ENCODE measurements at regions not wholly inside any gene's neighbourhood (a gene's known extent, or its start where the extent isn't known, plus 50 kb on each side); places are given as distances from the start of the nearest gene placed in this dataset.

DNA sequence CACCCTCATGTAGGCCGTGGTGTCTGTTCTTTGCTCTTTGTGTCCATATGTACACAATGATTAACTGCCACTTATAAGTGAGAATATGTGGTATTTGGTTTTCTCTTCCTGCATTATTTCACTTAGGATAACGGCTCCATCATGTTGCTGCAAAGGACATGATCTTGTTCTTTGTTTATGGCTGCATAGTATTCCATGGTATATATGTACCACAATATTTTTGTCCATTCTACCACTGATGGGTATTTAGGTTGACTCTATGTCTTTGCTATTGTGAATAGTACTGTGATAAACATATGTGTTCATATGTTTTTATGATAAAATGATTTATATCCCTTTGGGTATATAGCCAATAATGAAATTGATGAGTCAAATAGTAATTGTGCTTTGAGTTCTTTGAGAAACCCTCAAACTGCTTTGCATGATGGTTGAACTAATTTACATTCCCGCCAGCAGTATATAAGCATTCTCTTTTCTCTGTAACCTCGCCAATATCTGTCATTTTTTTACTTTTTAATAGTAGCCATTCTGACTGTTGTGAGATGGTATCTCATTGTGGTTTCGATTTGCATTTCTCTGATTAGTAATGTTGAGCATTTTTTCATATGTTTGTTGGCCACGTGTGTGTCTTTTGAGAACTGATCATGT lies 174.4 kb upstream of the NT5E start:
- DNase-seq: no peak
- H3K4me1 ChIP-seq: no peaks in the 10 kb centered on the region
- no peaks in the 10 kb centered on the region for H3K27me3 ChIP-seq (ENCODE audit: insufficient read depth in 3 of 3, low read length in 2 of 3)
- WGBS, 3 donors: 70 to 71% (median 70%) methylated on average over 6 of the region's 6 CpGs
- H3K4me3 ChIP-seq: no peak overlapping the region
- TF ChIP-seq, protein P1, sequence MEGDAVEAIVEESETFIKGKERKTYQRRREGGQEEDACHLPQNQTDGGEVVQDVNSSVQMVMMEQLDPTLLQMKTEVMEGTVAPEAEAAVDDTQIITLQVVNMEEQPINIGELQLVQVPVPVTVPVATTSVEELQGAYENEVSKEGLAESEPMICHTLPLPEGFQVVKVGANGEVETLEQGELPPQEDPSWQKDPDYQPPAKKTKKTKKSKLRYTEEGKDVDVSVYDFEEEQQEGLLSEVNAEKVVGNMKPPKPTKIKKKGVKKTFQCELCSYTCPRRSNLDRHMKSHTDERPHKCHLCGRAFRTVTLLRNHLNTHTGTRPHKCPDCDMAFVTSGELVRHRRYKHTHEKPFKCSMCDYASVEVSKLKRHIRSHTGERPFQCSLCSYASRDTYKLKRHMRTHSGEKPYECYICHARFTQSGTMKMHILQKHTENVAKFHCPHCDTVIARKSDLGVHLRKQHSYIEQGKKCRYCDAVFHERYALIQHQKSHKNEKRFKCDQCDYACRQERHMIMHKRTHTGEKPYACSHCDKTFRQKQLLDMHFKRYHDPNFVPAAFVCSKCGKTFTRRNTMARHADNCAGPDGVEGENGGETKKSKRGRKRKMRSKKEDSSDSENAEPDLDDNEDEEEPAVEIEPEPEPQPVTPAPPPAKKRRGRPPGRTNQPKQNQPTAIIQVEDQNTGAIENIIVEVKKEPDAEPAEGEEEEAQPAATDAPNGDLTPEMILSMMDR (IDR thresholded peaks at IDR 0.05): no peak
- intact Hi-C loops (cut with DNase I): no loop called here
- H3K27ac ChIP-seq: no peak overlapping the region
- ATAC-seq: no peak
- H3K36me3 ChIP-seq (ENCODE audit: insufficient read depth in 1 of 2, low read depth in 1 of 2): no peaks in the 10 kb centered on the region
- no peaks in the 10 kb centered on the region for H3K9me3 ChIP-seq

DNA sequence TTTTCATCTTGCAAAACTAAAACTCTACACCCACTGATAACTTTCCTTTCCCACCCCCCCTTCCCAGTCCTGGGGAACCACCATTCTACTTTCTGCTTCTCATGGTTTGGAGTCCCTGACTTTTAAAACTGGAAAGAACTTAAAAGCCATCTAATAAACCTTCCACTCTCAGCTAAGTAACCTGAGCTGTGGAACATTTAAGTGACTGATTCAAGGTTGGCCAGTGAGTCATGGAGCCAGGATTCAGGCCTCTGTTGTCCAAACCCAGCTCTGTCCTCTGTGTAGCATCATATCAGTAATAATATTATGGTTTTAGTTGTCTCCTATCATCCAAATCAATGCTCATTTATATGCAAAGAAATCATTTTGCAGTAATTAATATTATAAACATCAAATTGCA lies 176.0 kb upstream of the NT5E start:
- no peaks in the 10 kb centered on the region for H3K36me3 ChIP-seq (ENCODE audit: insufficient read depth in 1 of 2, low read depth in 1 of 2)
- H3K9me3 ChIP-seq: no peaks in the 10 kb centered on the region
- ATAC-seq (no peak), DNase-seq (no peak)
- H3K4me1 ChIP-seq: no peaks in the 10 kb centered on the region
- no peak overlapping the region for H3K4me3 ChIP-seq
- intact Hi-C loops (cut with DNase I): no loop called here
- no peak overlapping the region for H3K27ac ChIP-seq
- TF ChIP-seq, protein P1 (IDR thresholded peaks at IDR 0.05): no peak
- no peaks in the 10 kb centered on the region for H3K27me3 ChIP-seq (ENCODE audit: insufficient read depth in 3 of 3, low read length in 2 of 3)

DNA sequence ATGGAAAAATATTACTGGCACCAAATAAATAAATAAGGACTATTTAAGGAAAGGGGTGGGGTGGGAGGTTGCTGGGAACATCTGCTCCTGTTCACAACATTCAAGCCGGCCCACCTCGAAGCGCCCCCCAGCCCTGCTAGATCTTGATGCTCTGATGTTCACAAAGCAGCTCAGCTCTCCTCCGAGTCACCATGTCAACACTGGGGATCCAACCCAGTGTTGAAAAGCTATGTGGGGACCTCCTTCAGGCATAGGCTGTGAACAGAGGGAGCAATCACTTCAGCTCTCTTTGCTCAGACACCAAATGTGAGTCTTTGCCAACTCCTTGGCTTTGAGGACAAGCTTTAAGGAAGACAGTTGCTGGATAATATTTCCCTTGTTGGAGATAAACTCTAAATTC lies 176.8 kb upstream of the NT5E start:
- Histone ChIP-seq H3K4me1 (no peaks in the 10 kb centered on the region), H3K27ac (no peak overlapping the region), H3K4me3 (no peak overlapping the region), H3K27me3 (ENCODE audit: insufficient read depth in 3 of 3, low read length in 2 of 3) (no peaks in the 10 kb centered on the region), H3K9me3 (no peaks in the 10 kb centered on the region), H3K36me3 (ENCODE audit: insufficient read depth in 1 of 2, low read depth in 1 of 2) (no peaks in the 10 kb centered on the region)
- TF ChIP-seq, protein P1 (IDR thresholded peaks at IDR 0.05): no peak
- ATAC-seq (no peak), DNase-seq (no peak)
- intact Hi-C loops (cut with DNase I): no loop called here
- WGBS, 3 donors: 59 to 81% (median 75%) methylated on average over 4 of the region's 4 CpGs

DNA sequence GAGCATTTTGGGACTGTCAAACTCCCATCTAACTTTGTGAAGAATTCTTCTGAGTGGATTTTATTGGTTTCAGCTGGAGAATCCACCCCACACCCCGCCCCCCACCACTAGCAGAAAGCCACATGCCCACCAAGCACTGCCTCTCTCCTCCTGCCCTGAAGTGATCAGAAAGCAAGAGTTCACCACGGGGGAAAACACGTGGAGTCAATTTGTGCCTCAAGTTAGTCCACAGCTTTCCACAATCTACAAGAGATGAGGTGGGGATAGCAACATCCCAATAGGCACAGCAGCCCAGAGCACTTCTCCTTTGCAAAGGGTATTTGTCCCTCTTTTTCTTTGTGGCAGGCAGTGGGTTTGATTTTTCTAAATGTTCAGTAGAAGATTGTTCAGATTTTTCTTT lies 177.3 kb upstream of the NT5E start:
- intact Hi-C loops (cut with DNase I): no loop called here
- 54 to 64% (median 60%) methylated on average over 3 of the region's 3 CpGs for WGBS, 3 donors
- ATAC-seq (no peak), DNase-seq (no peak)
- TF ChIP-seq, protein P1 (IDR thresholded peaks at IDR 0.05): no peak
- Histone ChIP-seq H3K27me3 (ENCODE audit: insufficient read depth in 3 of 3, low read length in 2 of 3) (no peaks in the 10 kb centered on the region), H3K36me3 (ENCODE audit: insufficient read depth in 1 of 2, low read depth in 1 of 2) (no peaks in the 10 kb centered on the region), H3K27ac (no peak overlapping the region), H3K4me3 (no peak overlapping the region), H3K4me1 (no peaks in the 10 kb centered on the region), H3K9me3 (no peaks in the 10 kb centered on the region)

DNA sequence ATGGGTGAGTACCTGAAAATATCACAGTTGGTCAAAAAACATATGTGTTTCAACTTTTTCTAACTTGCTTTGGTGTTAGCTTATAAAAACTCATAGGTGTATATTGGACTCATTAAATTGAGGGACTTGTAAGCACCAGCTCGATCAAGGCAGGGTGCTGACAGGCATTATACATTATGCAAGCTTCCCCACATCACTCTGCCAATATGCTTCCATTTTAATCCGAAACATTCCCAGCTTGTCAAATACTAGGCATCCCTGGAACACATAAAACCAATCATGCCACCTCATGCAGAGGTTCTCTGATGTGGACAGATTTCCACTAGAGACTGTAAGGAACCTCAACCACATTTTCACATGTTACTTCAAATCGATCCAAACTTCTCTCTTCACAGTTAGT lies 187.3 kb upstream of the NT5E start:
- Histone ChIP-seq H3K4me1 (no peaks in the 10 kb centered on the region), H3K36me3 (ENCODE audit: insufficient read depth in 1 of 2, low read depth in 1 of 2) (no peaks in the 10 kb centered on the region), H3K9me3 (no peaks in the 10 kb centered on the region), H3K27me3 (ENCODE audit: insufficient read depth in 3 of 3, low read length in 2 of 3) (no peaks in the 10 kb centered on the region), H3K27ac (no peak overlapping the region), H3K4me3 (no peak overlapping the region)
- DNase-seq (no peak), ATAC-seq (no peak)
- TF ChIP-seq, protein P1 (IDR thresholded peaks at IDR 0.05): no peak
- intact Hi-C loops (cut with DNase I): no loop called here
- WGBS, 3 donors: 71 to 80% (median 73%) methylated on average over 3 of the region's 3 CpGs
